IMR-90 (cell line): ENCODE measurements at regions not wholly inside any gene's neighbourhood (a gene's known extent, or its start where the extent isn't known, plus 50 kb on each side); places are given as distances from the start of the nearest gene placed in this dataset.

Source experiments
- ATAC-seq: fragments of 200-7000 bp; cut with Tn5 transposase; 2 replicates; pipeline ENCODE4 v1.9.1; 2020; ENCODE audit warnings: low read depth, mild to moderate bottlenecking, moderate library complexity
- BruUV-seq: library from RNA; stranded (reverse); fragments of 400-500 nt; replicated peaks from 2 replicates; lab custom pipeline; 2021; lab: Mats Ljungman, UMichigan
- CTCF ChIA-PET: fragments of 300-600 bp; formaldehyde crosslinking; extraction: SDS; loops from one replicate; lab custom pipeline; 2021; ENCODE audit warnings: antibody characterized with exemption; lab: Yijun Ruan, JAX
- POLR2A ChIA-PET: fragments of 300-600 bp; sonication (Branson Sonifier 250); formaldehyde crosslinking; loops from one replicate; lab custom pipeline; 2022; ENCODE audit warnings: antibody characterized with exemption; ENCODE audit not compliant: unreplicated experiment; lab: Charles Lee
- DNase-seq: peaks from one replicate; pipeline ENCODE4 v3.0.0; 2013
- H2AFZ ChIP-seq: replicated peaks from 2 replicates; pipeline ENCODE3; 2013; ENCODE audit warnings: low read length, mild to moderate bottlenecking; ENCODE audit not compliant: poor library complexity
- H2AK5ac ChIP-seq: 2 replicates; pipeline ENCODE4 v1.6.1; 2013; ENCODE audit warnings: low read depth, low read length, inconsistent platforms
- H2AK9ac ChIP-seq: replicated peaks from 2 replicates; pipeline ENCODE3; 2013; ENCODE audit warnings: mild to moderate bottlenecking, low read depth, low read length, moderate library complexity; ENCODE audit not compliant: poor library complexity
- H2BK120ac ChIP-seq: 2 replicates; pipeline ENCODE4 v1.6.1; 2013; ENCODE audit warnings: low read depth, low read length, inconsistent platforms
- H2BK15ac ChIP-seq: 3 replicates; pipeline ENCODE4 v1.6.1; 2013; ENCODE audit warnings: low read depth, low read length, inconsistent platforms
- H2BK20ac ChIP-seq: 2 replicates; pipeline ENCODE4 v1.6.1; 2013; ENCODE audit warnings: low read depth, mild to moderate bottlenecking, inconsistent platforms, low read length, moderate library complexity
- H2BK5ac ChIP-seq: 2 replicates; pipeline ENCODE4 v1.6.1; 2013; ENCODE audit warnings: mild to moderate bottlenecking, low read depth, low read length, inconsistent platforms; ENCODE audit not compliant: poor library complexity, severe bottlenecking
- H3K14ac ChIP-seq: replicated peaks from 2 replicates; pipeline ENCODE4 v1.6.1; 2013; ENCODE audit warnings: low read depth, low read length, inconsistent platforms
- H3K18ac ChIP-seq: 2 replicates; pipeline ENCODE4 v1.6.1; 2013; ENCODE audit warnings: low read depth, low read length, control low read depth
- H3K23ac ChIP-seq: 2 replicates; pipeline ENCODE4 v1.6.1; 2013; ENCODE audit warnings: low read depth, low read length, inconsistent platforms
- H3K27ac ChIP-seq: 2 replicates; pipeline ENCODE4 v1.5.1; 2013; ENCODE audit warnings: mild to moderate bottlenecking, control low read depth, low read length; ENCODE audit not compliant: insufficient read depth
- H3K27me3 ChIP-seq: 2 replicates; pipeline ENCODE4 v1.6.1; 2013; ENCODE audit warnings: low read length; ENCODE audit not compliant: control insufficient read depth, insufficient read depth
- H3K36me3 ChIP-seq: 2 replicates; pipeline ENCODE4 v1.6.1; 2013; ENCODE audit warnings: low read length, mixed read lengths; ENCODE audit not compliant: control insufficient read depth, insufficient read depth
- H3K4ac ChIP-seq: 2 replicates; pipeline ENCODE4 v1.6.1; 2013; ENCODE audit warnings: low read depth, low read length, inconsistent platforms
- H3K4me1 ChIP-seq: 2 replicates; pipeline ENCODE4 v1.6.1; 2013; ENCODE audit warnings: low read length, mixed read lengths; ENCODE audit not compliant: control insufficient read depth, insufficient read depth
- H3K4me2 ChIP-seq: 2 replicates; pipeline ENCODE4 v1.6.1; 2013; ENCODE audit warnings: low read depth, mild to moderate bottlenecking, control low read depth, low read length, moderate library complexity
- H3K4me3 ChIP-seq: 2 replicates; pipeline ENCODE4 v1.5.1; 2013; ENCODE audit warnings: low read depth, mild to moderate bottlenecking, control low read depth, low read length, moderate library complexity; ENCODE audit not compliant: insufficient read depth
- H3K56ac ChIP-seq: 2 replicates; pipeline ENCODE4 v1.6.1; 2013; ENCODE audit warnings: low read length, inconsistent platforms; ENCODE audit not compliant: insufficient read depth; ENCODE audit errors: extremely low read depth
- H3K79me1 ChIP-seq, 2 experiments: 2 replicates each; pipeline ENCODE4 v1.6.1; 2013; ENCODE audit warnings: low read length in 2 of 2, inconsistent platforms in 1 of 2, low read depth in 1 of 2
- H3K9ac ChIP-seq: 2 replicates; pipeline ENCODE4 v1.6.1; 2013; ENCODE audit warnings: low read depth, low read length, control low read depth
- H3K9me1 ChIP-seq: 2 replicates; pipeline ENCODE4 v1.6.1; 2013; ENCODE audit warnings: low read length, inconsistent platforms; ENCODE audit not compliant: insufficient read depth
- H3K9me3 ChIP-seq: 2 replicates; pipeline ENCODE4 v1.6.1; 2013; ENCODE audit warnings: low read length; ENCODE audit not compliant: control insufficient read depth, insufficient read depth
- H4K20me1 ChIP-seq: 2 replicates; pipeline ENCODE4 v1.6.1; 2013; ENCODE audit warnings: low read length, inconsistent platforms; ENCODE audit not compliant: insufficient read depth
- H4K5ac ChIP-seq: 2 replicates; pipeline ENCODE4 v1.6.1; 2013; ENCODE audit warnings: mild to moderate bottlenecking, low read depth, low read length, control low read depth
- H4K8ac ChIP-seq, 2 experiments: 2 replicates each; pipeline ENCODE4 v1.6.1; 2013; ENCODE audit warnings: low read depth in 2 of 2, low read length in 2 of 2, control low read depth in 1 of 2, inconsistent platforms in 1 of 2
- H4K91ac ChIP-seq: 2 replicates; pipeline ENCODE4 v1.6.1; 2013; ENCODE audit warnings: low read depth, low read length, inconsistent platforms; ENCODE audit not compliant: insufficient read depth
- BHLHE40 ChIP-seq: fragments of 150-350 bp; IDR thresholded peaks from 2 replicates; pipeline ENCODE4 v1.6.1; 2016; ENCODE audit warnings: mild to moderate bottlenecking, low read depth, low read length
- CEBPB ChIP-seq: IDR thresholded peaks from 2 replicates; pipeline ENCODE4 v1.6.1; 2012; ENCODE audit warnings: low read depth, low read length, improper control_type of control experiment
- CHD1 ChIP-seq: IDR thresholded peaks from 2 replicates; pipeline ENCODE4 v1.6.1; 2012; ENCODE audit warnings: low read depth, low read length, improper control_type of control experiment
- FOS ChIP-seq: fragments of 150-350 bp; IDR thresholded peaks from 2 replicates; pipeline ENCODE4 v1.6.1; 2016; ENCODE audit warnings: low read depth, low read length
- MAFK ChIP-seq: IDR thresholded peaks from 2 replicates; pipeline ENCODE4 v1.6.1; 2012; ENCODE audit warnings: low read depth, low read length, improper control_type of control experiment
- MAZ ChIP-seq: IDR thresholded peaks from 2 replicates; pipeline ENCODE4 v1.6.1; 2012; ENCODE audit warnings: low read depth, mild to moderate bottlenecking, low read length, improper control_type of control experiment, moderate library complexity, borderline replicate concordance
- MXI1 ChIP-seq: IDR thresholded peaks from 2 replicates; pipeline ENCODE4 v1.6.1; 2012; ENCODE audit warnings: low read depth, mild to moderate bottlenecking, low read length, moderate library complexity, borderline replicate concordance
- NFE2L2 ChIP-seq: fragments of 150-350 bp; IDR thresholded peaks from 2 replicates; pipeline ENCODE4 v1.6.1; 2016; ENCODE audit warnings: low read depth, mild to moderate bottlenecking, low read length
- POLR2A ChIP-seq: IDR thresholded peaks from 2 replicates; pipeline ENCODE4 v1.6.1; 2012; ENCODE audit warnings: mild to moderate bottlenecking, low read depth, low read length
- RFX5 ChIP-seq: IDR thresholded peaks from 2 replicates; pipeline ENCODE4 v1.8.0; 2012; ENCODE audit warnings: low read depth, mild to moderate bottlenecking, low read length, moderate library complexity
- SMC3 ChIP-seq: fragments of 150-350 bp; IDR thresholded peaks from 2 replicates; pipeline ENCODE4 v1.6.1; 2016; ENCODE audit warnings: low read depth, mild to moderate bottlenecking, antibody characterized with exemption, low read length, moderate library complexity
- WGBS, 2 experiments: methylation state at CpG; one replicate each; pipeline versions ENCODE4 v1.1.5 to v1.1.7; 2013; ENCODE audit warnings: missing lambda C conversion rate in 2 of 2; ENCODE audit not compliant: insufficient read length in 1 of 2; ENCODE audit errors: extremely low coverage in 2 of 2; 5-methylcytosine and 5-hydroxymethylcytosine counted together
- dilution Hi-C: fragments of 300-500 bp; cut with HindIII; formaldehyde crosslinking; loops from one replicate; pipeline ENCODE4 v1.14.3; 2018; ENCODE audit warnings: low sequenced_read_pairs; ENCODE audit not compliant: unreplicated experiment
- in situ Hi-C: fragments of 300-500 bp; cut with MboI; formaldehyde crosslinking; loops from 3 replicates; pipeline ENCODE4 v1.14.3; 2019; ENCODE audit warnings: low sequenced_read_pairs, inconsistent platforms, mixed read lengths
- intact Hi-C: fragments of 100-400 bp; cut with micrococcal nuclease; formaldehyde crosslinking; loops from 2 replicates; pipeline ENCODE4 v1.10.0; 2022
- TF ChIP-seq, protein P1 (sequence below): conservative IDR thresholded peaks from 2 replicates; pipeline ENCODE4 v1.5.1; 2012; ENCODE audit warnings: mild to moderate bottlenecking, low read depth, low read length, improper control_type of control experiment
- TF ChIP-seq, protein P2 (sequence below): fragments of 150-350 bp; IDR thresholded peaks from 2 replicates; pipeline ENCODE4 v1.6.1; 2017; ENCODE audit warnings: mild to moderate bottlenecking, antibody characterized with exemption, low read length, low read depth
- TF ChIP-seq, protein P3 (sequence below): fragments of 150-350 bp; IDR thresholded peaks from 2 replicates; pipeline ENCODE4 v1.6.1; 2016; ENCODE audit warnings: low read depth, mild to moderate bottlenecking, low read length, moderate library complexity, borderline replicate concordance

DNA sequence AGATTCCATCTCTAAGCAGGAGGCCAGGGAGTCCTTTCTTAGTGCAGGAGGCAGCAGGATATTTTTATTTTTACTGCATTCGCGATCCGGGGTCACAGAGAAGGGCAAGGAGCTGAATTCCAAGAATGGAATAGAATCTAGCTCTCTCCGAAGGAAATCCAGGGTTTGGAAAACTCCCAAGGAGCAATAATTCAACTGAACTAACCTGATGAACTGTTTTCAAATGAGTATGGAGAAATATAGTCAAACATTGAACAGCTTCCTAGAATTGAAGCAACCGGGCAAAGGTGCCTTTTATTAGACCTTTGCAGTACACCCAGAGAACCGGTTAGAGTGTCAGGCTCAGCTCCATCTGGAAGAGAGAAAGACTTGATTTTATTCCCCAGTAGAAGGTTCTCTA, 120.7 kb upstream of the MAF start:
- dilution Hi-C loops, result no loop called here
- Histone ChIP-seq H3K14ac (no peak overlapping the region), H3K23ac (no peak overlapping the region), H2BK15ac (no peak overlapping the region), H4K91ac (no peak overlapping the region), H2BK120ac (no peak overlapping the region), H3K9me3 (peaks cover 9% of the 10 kb centered on the region; the same call in 1 of the 2 replicates), H3K4me1 (no peaks in the 10 kb centered on the region), H2AK5ac (no peak overlapping the region), H3K79me1 (no peaks in the 10 kb centered on the region), H3K27me3 (no peaks in the 10 kb centered on the region), H3K36me3 (no peaks in the 10 kb centered on the region), H2BK20ac (no peak overlapping the region), H4K20me1 (no peaks in the 10 kb centered on the region), H4K5ac (no peak overlapping the region), H3K4ac (no peak overlapping the region), H3K9me1 (no peaks in the 10 kb centered on the region), H4K8ac (no peak overlapping the region), H3K18ac (no peak overlapping the region), H2AK9ac (no peak overlapping the region), H3K56ac (no peak overlapping the region), H3K4me3 (no peak overlapping the region), H3K27ac (no peak overlapping the region), H2BK5ac (no peak overlapping the region), H3K4me2 (no peak overlapping the region), H3K9ac (no peak overlapping the region), H2AFZ (no peak overlapping the region)
- no peak for DNase-seq
- CTCF ChIA-PET, result no interaction called here
- intact Hi-C loops, result no loop called here
- no peak for ATAC-seq
- POLR2A ChIA-PET, result no interaction called here
- BruUV-seq, result no TSS peak
- TF ChIP-seq RFX5 (no peak), CHD1 (no peak), SMC3 (no peak), MAZ (no peak), NFE2L2 (no peak), MAFK (no peak), CEBPB (no peak), FOS (no peak), POLR2A (no peak), MXI1 (no peak), BHLHE40 (no peak)
- TF ChIP-seq, protein P1, sequence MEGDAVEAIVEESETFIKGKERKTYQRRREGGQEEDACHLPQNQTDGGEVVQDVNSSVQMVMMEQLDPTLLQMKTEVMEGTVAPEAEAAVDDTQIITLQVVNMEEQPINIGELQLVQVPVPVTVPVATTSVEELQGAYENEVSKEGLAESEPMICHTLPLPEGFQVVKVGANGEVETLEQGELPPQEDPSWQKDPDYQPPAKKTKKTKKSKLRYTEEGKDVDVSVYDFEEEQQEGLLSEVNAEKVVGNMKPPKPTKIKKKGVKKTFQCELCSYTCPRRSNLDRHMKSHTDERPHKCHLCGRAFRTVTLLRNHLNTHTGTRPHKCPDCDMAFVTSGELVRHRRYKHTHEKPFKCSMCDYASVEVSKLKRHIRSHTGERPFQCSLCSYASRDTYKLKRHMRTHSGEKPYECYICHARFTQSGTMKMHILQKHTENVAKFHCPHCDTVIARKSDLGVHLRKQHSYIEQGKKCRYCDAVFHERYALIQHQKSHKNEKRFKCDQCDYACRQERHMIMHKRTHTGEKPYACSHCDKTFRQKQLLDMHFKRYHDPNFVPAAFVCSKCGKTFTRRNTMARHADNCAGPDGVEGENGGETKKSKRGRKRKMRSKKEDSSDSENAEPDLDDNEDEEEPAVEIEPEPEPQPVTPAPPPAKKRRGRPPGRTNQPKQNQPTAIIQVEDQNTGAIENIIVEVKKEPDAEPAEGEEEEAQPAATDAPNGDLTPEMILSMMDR, result no peak
- TF ChIP-seq, protein P2, sequence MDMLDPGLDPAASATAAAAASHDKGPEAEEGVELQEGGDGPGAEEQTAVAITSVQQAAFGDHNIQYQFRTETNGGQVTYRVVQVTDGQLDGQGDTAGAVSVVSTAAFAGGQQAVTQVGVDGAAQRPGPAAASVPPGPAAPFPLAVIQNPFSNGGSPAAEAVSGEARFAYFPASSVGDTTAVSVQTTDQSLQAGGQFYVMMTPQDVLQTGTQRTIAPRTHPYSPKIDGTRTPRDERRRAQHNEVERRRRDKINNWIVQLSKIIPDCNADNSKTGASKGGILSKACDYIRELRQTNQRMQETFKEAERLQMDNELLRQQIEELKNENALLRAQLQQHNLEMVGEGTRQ, result no peak
- TF ChIP-seq, protein P3, sequence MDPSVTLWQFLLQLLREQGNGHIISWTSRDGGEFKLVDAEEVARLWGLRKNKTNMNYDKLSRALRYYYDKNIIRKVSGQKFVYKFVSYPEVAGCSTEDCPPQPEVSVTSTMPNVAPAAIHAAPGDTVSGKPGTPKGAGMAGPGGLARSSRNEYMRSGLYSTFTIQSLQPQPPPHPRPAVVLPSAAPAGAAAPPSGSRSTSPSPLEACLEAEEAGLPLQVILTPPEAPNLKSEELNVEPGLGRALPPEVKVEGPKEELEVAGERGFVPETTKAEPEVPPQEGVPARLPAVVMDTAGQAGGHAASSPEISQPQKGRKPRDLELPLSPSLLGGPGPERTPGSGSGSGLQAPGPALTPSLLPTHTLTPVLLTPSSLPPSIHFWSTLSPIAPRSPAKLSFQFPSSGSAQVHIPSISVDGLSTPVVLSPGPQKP, result no peak
- in situ Hi-C loops, result no loop called here
- WGBS, 2 experiments, result no CpG with 5 or more reads among the region's 6 CpGs
